Activated CD8-positive, alpha-beta memory T cell treated with anti-CD3 and anti-CD28 coated beads, Interleukin-2, amount 50 U/mL, for 1 hour (primary cell): ENCODE measurements at regions not wholly inside any gene's neighbourhood (a gene's known extent, or its start where the extent isn't known, plus 50 kb on each side); places are given as distances from the start of the nearest gene placed in this dataset.
"Not testable (repeated sequence)": the region's sequence is repeated elsewhere in the genome, so short reads cannot be mapped to it uniquely, and the experiment has no call there.

ENCODE experiments used
- DNase-seq: peaks from one replicate; pipeline ENCODE4 v3.0.0-alpha.2; 2020; ENCODE audit errors: extremely low read depth

DNA sequence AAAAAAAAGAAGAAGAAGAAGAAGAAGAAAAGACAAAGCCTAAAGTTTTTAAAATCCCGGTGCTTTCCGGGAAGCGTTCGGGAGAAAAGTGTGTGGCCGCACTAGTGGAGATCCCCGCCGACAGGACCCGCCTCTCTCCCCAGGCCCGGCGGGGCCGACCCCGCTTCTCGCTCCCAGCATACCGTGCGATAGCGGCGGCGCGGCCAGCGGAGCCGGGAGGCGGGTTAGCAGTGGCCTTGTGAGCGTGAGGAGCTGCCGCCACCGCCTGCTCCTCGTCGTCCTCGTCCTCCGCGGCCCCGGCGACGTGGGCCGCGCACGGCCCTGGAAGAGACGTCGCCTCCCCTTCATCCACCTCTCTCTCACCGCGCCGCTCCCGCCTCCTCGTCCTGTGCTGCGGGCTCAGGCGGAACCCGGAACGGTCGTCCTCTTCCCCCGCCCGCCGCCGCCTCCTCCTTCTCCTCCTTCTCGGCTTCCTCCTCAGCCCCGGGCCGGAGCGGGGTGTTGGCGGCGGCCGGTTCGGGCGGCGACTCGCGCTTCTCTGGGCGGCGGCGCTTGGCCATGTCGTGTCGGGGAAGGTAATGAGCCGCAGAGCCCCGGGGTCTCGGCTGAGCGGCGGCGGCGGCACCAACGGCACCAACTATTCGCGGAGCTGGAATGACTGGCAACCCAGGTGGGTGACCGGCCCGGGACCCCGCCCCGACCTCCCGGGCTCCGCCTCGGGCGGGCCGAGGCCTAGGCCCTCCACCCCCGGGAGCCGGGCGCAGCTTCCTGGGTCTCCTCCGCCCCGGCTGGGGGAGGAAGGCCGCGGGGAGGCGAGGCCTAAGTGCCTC, 62.6 kb upstream of the CDR2 start:
- peak; percentile 18 for DNase-seq

DNA sequence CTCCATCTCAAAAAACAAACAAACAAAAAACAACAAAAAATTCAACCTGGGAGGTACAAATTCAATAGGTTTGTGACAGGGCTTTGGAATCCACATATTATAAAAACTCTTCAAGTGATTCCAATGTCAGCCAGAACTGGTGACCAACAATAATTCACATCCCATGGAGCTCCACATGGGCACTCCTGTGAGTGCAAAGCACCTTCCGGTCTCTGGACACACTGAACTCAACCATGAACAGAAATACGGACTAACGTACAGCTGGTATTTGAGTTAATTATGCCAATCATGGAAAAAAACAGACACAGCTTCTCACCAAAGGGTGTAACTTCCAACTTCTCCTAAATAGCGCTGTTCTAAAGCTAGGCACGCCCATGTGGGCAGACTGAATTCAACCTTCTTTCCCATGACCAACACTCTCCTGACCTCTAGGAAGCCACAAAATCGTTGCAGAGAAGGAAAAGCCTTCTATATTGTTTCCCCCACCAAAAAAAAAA, 62.0 kb upstream of the CDR2 start:
- not testable (repeated sequence) for DNase-seq

DNA sequence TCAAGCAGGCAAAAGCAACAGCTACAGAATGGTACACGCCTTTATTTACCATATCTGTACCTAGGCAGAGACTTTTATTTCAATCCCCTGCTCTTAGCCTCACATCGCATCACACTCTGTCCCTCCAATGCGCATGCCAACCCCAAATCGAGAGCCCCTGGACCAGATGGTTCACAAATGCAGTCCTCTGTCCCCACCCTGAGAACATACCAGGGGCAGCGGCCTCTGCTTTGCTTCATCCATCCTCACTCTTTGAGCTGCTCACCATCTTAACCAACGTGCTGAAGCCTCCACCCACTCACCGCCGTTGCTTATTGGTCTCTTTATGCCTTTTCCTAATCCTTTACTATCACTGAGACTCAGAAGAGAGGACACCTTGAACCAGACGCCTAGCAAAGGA, 56.9 kb upstream of the CDR2 start:
- not testable (repeated sequence) for DNase-seq

DNA sequence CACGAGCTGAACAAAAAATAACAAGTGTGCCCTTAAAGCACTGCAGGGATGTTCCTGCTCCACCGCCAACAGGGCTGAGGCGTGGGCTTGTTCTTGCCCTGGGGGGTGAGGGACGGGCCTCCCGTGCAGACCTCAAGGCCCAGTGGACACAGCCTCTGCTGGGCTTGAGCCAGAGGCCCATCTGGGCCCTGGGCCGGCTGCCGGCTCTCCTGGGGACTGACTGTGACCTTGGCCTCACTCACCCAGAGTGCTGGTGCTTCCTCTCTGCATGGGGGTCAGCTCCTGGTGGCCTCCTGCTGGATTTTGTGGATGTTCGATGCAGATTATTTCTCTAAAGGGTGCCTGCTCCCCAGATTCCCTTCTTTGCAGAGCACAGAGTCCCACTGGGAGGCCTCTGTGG, 54.2 kb upstream of the CDR2 start:
- DNase-seq: no peak

DNA sequence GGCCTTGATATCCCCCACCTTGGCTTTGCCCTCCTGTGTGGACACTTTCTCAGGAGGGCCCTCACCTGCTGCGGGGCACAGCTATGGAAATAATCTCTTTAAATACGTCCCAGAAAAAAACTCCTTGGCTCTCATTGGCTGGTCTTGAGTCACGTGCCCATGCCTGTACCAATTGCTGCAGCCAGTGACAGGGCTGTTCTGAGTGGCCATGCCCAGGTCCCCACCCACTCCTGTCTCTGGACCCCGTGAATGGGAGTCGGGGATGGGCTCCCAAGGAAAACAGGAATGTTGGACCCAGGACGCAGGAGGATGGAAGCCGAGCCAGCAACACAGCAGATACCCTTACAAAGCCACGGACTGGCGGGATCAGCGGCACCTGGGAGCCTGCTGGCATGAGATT, 53.1 kb upstream of the CDR2 start:
- no peak for DNase-seq

DNA sequence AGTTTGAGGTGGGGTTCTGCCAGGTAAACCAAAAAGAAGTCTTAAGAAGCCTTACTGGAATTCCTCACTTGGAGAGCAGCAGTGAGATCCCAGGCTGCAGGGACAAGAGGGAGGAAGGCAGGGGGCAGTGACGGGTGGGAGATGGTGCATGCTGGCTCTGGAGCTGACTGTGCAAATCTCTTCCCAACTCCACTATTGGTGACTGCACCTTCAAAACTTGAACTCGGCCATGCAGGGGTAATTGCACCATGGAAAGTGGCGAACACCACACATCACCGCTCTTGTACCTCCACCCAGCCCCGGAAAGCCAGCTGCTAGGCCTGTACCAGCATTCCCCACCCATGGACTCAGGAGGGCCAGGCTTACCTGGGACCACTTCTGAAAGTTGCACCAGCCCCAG, 51.4 kb upstream of the CDR2 start:
- DNase-seq: no peak

DNA sequence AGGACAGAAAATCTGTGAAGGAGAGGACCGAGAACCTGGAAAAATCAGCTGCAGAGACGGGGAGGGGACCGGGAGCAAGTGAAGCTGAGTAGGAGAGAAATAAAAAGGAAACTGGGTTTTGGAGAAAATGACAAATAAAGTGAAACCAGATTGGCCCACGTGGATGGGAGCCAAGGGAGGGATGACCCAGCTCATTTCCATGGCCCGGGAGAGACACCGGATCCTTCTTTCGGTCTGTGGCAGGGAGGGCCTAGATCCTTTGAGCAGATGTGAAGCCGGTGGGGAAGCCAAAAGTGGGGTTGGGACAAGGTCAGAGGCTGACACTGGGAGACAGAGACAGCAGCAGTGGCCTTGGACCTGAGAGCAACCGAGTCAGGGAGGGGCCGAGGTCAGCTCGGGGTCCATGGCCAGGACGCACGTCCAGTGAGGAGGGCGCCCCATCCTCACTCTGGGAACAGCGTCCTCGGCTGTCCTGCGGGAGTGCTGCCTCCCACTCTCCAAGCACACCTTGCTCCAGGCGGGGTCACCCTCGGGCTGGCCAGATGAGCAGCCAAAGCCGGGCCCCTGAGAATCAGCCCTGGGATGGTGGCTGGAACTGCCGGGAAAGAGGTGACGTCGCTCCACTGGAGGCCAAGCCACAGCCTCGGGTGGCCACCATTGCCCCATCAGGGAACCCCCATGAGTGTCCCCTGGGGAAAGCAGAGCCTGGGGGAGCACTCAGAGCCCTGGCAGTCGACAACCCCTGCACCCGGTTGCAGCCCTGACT, 50.8 kb upstream of the CDR2 start:
- DNase-seq: no peak

DNA sequence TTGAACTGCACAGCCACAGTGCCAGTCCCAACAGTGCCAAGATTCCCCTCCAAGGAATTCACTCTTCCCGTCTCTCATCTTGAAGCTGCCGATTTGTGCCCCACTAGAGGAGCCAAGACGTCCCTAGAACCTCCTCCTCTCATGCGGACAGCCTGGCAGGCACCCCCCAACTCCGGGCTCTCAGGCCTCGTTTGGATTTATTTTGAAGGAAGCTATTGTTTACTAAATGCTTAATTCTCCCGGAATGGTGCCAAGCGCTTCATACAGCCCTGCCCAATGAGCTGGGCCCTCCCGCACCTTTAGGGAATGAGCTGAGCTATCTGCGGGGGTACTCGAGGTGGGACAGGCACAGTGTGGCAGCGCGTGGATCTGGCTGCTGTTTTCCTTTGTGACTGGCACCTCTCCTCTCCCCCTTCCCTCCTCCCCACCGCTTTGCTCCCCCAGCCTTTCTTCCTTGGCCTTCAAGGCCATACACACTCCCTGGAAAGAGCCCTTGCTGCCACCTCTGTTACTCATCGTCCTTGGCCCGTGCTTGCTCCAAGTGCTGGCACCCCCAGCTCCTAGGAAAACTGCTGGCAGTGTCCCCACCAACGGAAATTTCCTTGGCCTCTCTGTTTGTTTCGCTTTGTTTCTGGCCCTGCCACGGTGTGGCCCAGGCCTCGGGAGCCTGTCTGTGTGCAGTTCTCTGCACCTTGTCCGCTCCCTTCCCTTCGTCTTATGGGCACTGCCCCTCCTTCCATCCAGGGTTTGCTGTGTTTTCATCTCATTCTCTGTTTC, 49.9 kb upstream of the CDR2 start:
- no peak for DNase-seq
